ENCODE measurements at regions not wholly inside any gene's neighbourhood (a gene's known extent, or its start where the extent isn't known, plus 50 kb on each side); places are given as distances from the start of the nearest gene placed in this dataset.

DNA sequence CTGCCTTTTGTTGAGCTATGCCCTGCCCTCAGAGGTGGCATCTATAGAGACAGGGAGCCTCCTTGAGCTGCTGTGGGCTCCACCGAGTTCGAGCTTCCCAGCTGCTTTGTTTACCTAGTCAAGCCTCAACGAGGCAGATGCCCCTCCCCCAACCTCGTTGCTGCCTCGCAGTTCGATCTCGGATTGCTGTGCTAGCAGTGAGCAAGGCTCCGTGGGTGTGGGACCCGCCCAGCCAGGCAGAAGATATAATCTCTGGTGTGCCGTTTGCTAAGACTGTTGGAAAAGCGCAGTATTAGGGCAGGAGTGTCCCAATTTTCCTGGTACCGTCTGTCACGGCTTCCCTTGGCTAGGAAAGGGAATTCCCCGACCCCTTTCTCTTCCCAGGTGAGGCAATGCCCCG lies 88.4 kb upstream of the CDK6 start:
- intact Hi-C loops (cut with micrococcal nuclease) = no loop called here
- Mint-ChIP-seq H3K9me3 (ENCODE audit: insufficient read depth) (peaks cover 5% of the 10 kb centered on the region), H3K27ac (no peak overlapping the region), H3K4me1 (no peaks in the 10 kb centered on the region), H3K4me3 (no peak overlapping the region), H3K27me3 (peaks cover 4% of the 10 kb centered on the region)
- Histone ChIP-seq H2AFZ (ENCODE audit: insufficient read depth, low read depth, low read length, poor library complexity, severe bottlenecking) (no peak overlapping the region), H3K9ac (ENCODE audit: low read length) (no peak overlapping the region), H3K27me3 (replicated peaks in 1 of 4; ENCODE audit: control extremely low read depth in 1 of 4, control insufficient read depth in 3 of 4, insufficient read depth in 4 of 4, low read length in 3 of 4) (no peaks in the 10 kb centered on the region), H3K36me3 (replicated peaks in 1 of 2; ENCODE audit: control extremely low read depth in 1 of 2, control insufficient read depth in 1 of 2, extremely low read depth in 1 of 2, insufficient read depth in 2 of 2, low read length in 1 of 2) (no peaks in the 10 kb centered on the region), H4K20me1 (ENCODE audit: control insufficient read depth, insufficient read depth, low read length, poor library complexity, severe bottlenecking) (no peaks in the 10 kb centered on the region), H3K4me2 (replicated peaks; ENCODE audit: low read depth, low read length, poor library complexity, severe bottlenecking) (no peak overlapping the region), H3K9me3 (ENCODE audit: control extremely low read depth in 1 of 3, control insufficient read depth in 2 of 3, insufficient read depth in 1 of 3, low read length in 2 of 3) (peaks cover 0 to 12% (median 3%) of the 10 kb centered on the region in 3 donors), H3K79me2 (ENCODE audit: control insufficient read depth, insufficient read depth, low read length) (no peaks in the 10 kb centered on the region), H3K27ac (ENCODE audit: low read length in 2 of 2) (no peak overlapping the region), H3K4me1 (ENCODE audit: control insufficient read depth in 2 of 2, insufficient read depth in 2 of 2, low read length in 2 of 2) (no peaks in the 10 kb centered on the region), H3K4me3 (ENCODE audit: control extremely low read depth in 1 of 5, extremely low read depth in 1 of 5, insufficient read depth in 1 of 5, low read depth in 2 of 5, low read length in 4 of 5) (no peak overlapping the region)
- WGBS (ENCODE audit: insufficient coverage) = 97% methylated on average over 15 of the region's 15 CpGs
- ChIA-PET POLR2A (no interaction called here), CTCF (no interaction called here)
- no peak for TF ChIP-seq EZH2 (IDR thresholded peaks at IDR 0.05; ENCODE audit: borderline replicate concordance, insufficient read depth, low read depth, low read length, poor library complexity, severe bottlenecking)
- ATAC-seq (ENCODE audit: low read depth) (no peak), DNase-seq (no peak)

DNA sequence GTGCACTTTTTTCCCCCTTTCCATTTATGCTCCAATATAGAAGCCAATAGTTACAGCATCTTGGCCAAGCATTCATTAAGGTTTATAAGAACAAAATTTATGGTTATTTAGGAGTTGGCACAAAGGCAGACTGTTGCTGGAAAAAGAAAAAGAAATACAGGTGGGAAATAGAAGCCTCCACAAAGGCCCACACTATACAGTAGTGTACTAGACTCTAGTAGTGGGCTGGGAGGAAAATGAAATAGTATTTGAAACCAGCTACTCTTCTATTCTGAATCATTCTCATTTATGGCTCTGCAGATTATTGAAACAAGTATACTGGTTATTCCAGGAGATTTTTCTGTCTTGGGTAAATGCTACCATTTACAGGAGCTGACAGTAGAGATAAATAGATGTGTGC lies 80.9 kb upstream of the CDK6 start:
- Mint-ChIP-seq H3K27ac (no peak overlapping the region), H3K27me3 (no peaks in the 10 kb centered on the region), H3K4me3 (no peak overlapping the region), H3K4me1 (no peaks in the 10 kb centered on the region), H3K9me3 (ENCODE audit: insufficient read depth) (peaks cover 5% of the 10 kb centered on the region)
- Histone ChIP-seq H3K27me3 (replicated peaks in 1 of 4; ENCODE audit: control extremely low read depth in 1 of 4, control insufficient read depth in 3 of 4, insufficient read depth in 4 of 4, low read length in 3 of 4) (no peaks in the 10 kb centered on the region), H3K79me2 (ENCODE audit: control insufficient read depth, insufficient read depth, low read length) (no peaks in the 10 kb centered on the region), H3K9me3 (ENCODE audit: control extremely low read depth in 1 of 3, control insufficient read depth in 2 of 3, insufficient read depth in 1 of 3, low read length in 2 of 3) (no peaks in the 10 kb centered on the region), H2AFZ (ENCODE audit: insufficient read depth, low read depth, low read length, poor library complexity, severe bottlenecking) (no peak overlapping the region), H4K20me1 (ENCODE audit: control insufficient read depth, insufficient read depth, low read length, poor library complexity, severe bottlenecking) (no peaks in the 10 kb centered on the region), H3K27ac (ENCODE audit: low read length in 2 of 2) (no peak overlapping the region), H3K4me2 (replicated peaks; ENCODE audit: low read depth, low read length, poor library complexity, severe bottlenecking) (no peak overlapping the region), H3K9ac (ENCODE audit: low read length) (no peak overlapping the region), H3K4me3 (ENCODE audit: control extremely low read depth in 1 of 5, extremely low read depth in 1 of 5, insufficient read depth in 1 of 5, low read depth in 2 of 5, low read length in 4 of 5) (no peak overlapping the region), H3K36me3 (replicated peaks in 1 of 2; ENCODE audit: control extremely low read depth in 1 of 2, control insufficient read depth in 1 of 2, extremely low read depth in 1 of 2, insufficient read depth in 2 of 2, low read length in 1 of 2) (no peaks in the 10 kb centered on the region), H3K4me1 (ENCODE audit: control insufficient read depth in 2 of 2, insufficient read depth in 2 of 2, low read length in 2 of 2) (no peaks in the 10 kb centered on the region)
- TF ChIP-seq, protein P1, sequence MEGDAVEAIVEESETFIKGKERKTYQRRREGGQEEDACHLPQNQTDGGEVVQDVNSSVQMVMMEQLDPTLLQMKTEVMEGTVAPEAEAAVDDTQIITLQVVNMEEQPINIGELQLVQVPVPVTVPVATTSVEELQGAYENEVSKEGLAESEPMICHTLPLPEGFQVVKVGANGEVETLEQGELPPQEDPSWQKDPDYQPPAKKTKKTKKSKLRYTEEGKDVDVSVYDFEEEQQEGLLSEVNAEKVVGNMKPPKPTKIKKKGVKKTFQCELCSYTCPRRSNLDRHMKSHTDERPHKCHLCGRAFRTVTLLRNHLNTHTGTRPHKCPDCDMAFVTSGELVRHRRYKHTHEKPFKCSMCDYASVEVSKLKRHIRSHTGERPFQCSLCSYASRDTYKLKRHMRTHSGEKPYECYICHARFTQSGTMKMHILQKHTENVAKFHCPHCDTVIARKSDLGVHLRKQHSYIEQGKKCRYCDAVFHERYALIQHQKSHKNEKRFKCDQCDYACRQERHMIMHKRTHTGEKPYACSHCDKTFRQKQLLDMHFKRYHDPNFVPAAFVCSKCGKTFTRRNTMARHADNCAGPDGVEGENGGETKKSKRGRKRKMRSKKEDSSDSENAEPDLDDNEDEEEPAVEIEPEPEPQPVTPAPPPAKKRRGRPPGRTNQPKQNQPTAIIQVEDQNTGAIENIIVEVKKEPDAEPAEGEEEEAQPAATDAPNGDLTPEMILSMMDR (IDR thresholded peaks at IDR 0.05) = no peak
- no peak for TF ChIP-seq EZH2 (IDR thresholded peaks at IDR 0.05; ENCODE audit: borderline replicate concordance, insufficient read depth, low read depth, low read length, poor library complexity, severe bottlenecking)
- intact Hi-C loops (cut with micrococcal nuclease) = no loop called here
- CTCF ChIA-PET = no interaction called here
- POLR2A ChIA-PET = no interaction called here
- ATAC-seq (ENCODE audit: low read depth) (no peak), DNase-seq (no peak)

Measured in B cell (primary cell).